Trophoblast cell (in vitro differentiated cells and primary cell): ENCODE measurements at regions not wholly inside any gene's neighbourhood (a gene's known extent, or its start where the extent isn't known, plus 50 kb on each side); places are given as distances from the start of the nearest gene placed in this dataset.

ENCODE experiments used
- DNase-seq, 2 donors: peaks; one replicate each; pipeline ENCODE4 v3.0.0-alpha.2; 2016
- H2AFZ ChIP-seq: 2 replicates; pipeline ENCODE4 v1.6.1; 2013; ENCODE audit warnings: low read length, moderate library complexity, mild to moderate bottlenecking; ENCODE audit not compliant: insufficient read depth, poor library complexity
- H2AK5ac ChIP-seq: 2 replicates; pipeline ENCODE4 v1.6.1; 2013; ENCODE audit warnings: mild to moderate bottlenecking, low read length
- H2BK120ac ChIP-seq: 2 replicates; pipeline ENCODE4 v1.6.1; 2013; ENCODE audit warnings: low read length, mild to moderate bottlenecking, moderate library complexity; ENCODE audit not compliant: insufficient read depth, poor library complexity
- H2BK12ac ChIP-seq: 2 replicates; pipeline ENCODE4 v1.6.1; 2013; ENCODE audit warnings: mild to moderate bottlenecking, low read length, moderate library complexity
- H2BK5ac ChIP-seq: 2 replicates; pipeline ENCODE4 v1.6.1; 2013; ENCODE audit warnings: low read length, low read depth, moderate library complexity, mild to moderate bottlenecking; ENCODE audit not compliant: poor library complexity
- H3K14ac ChIP-seq: 2 replicates; pipeline ENCODE4 v1.6.1; 2013; ENCODE audit warnings: mild to moderate bottlenecking, low read length
- H3K18ac ChIP-seq: 2 replicates; pipeline ENCODE4 v1.6.1; 2013; ENCODE audit warnings: mild to moderate bottlenecking, low read length
- H3K23ac ChIP-seq: 2 replicates; pipeline ENCODE4 v1.6.1; 2013; ENCODE audit warnings: low read length
- H3K27ac ChIP-seq: 2 replicates; pipeline ENCODE4 v1.5.1; 2013; ENCODE audit warnings: low read depth, mild to moderate bottlenecking, inconsistent platforms, low read length, moderate library complexity
- H3K27me3 ChIP-seq: 2 replicates; pipeline ENCODE4 v1.6.1; 2013; ENCODE audit warnings: inconsistent platforms, mild to moderate bottlenecking, low read length, moderate library complexity; ENCODE audit not compliant: insufficient read depth
- H3K36me3 ChIP-seq, 2 experiments: 1 replicate in 1 of 2; 2 replicates in 1 of 2; pipeline ENCODE4 v1.6.1; 2013; ENCODE audit warnings: low read length in 2 of 2, mild to moderate bottlenecking in 2 of 2, moderate library complexity in 1 of 2; ENCODE audit not compliant: insufficient read depth in 2 of 2, control insufficient read depth in 1 of 2
- H3K4ac ChIP-seq: 2 replicates; pipeline ENCODE4 v1.6.1; 2013; ENCODE audit warnings: low read depth, mild to moderate bottlenecking, low read length, moderate library complexity
- H3K4me1 ChIP-seq, 2 experiments: 1 replicate in 1 of 2; 2 replicates in 1 of 2; pipeline ENCODE4 v1.6.1; 2013; ENCODE audit warnings: low read length in 2 of 2, mild to moderate bottlenecking in 2 of 2, moderate library complexity in 1 of 2; ENCODE audit not compliant: insufficient read depth in 2 of 2, control insufficient read depth in 1 of 2
- H3K4me2 ChIP-seq: 2 replicates; pipeline ENCODE4 v1.6.1; 2013; ENCODE audit warnings: inconsistent platforms, mild to moderate bottlenecking, low read length, moderate library complexity
- H3K4me3 ChIP-seq: 2 replicates; pipeline ENCODE4 v1.5.1; 2013; ENCODE audit warnings: mild to moderate bottlenecking, low read depth, low read length, inconsistent platforms
- H3K79me1 ChIP-seq: one replicate; pipeline ENCODE4 v1.6.1; 2013; ENCODE audit warnings: low read length
- H3K79me2 ChIP-seq: 2 replicates; pipeline ENCODE4 v1.6.1; 2013; ENCODE audit warnings: low read length, mild to moderate bottlenecking; ENCODE audit not compliant: control insufficient read depth, insufficient read depth, poor library complexity
- H3K9ac ChIP-seq: 2 replicates; pipeline ENCODE4 v1.6.1; 2013; ENCODE audit warnings: mild to moderate bottlenecking, low read length
- H3K9me3 ChIP-seq: 2 replicates; pipeline ENCODE4 v1.6.1; 2013; ENCODE audit warnings: low read depth, mild to moderate bottlenecking, control low read depth, inconsistent platforms, low read length; ENCODE audit not compliant: insufficient read depth
- H4K12ac ChIP-seq: 2 replicates; pipeline ENCODE4 v1.6.1; 2013; ENCODE audit warnings: low read depth, mild to moderate bottlenecking, low read length, moderate library complexity
- H4K8ac ChIP-seq: 2 replicates; pipeline ENCODE4 v1.6.1; 2013; ENCODE audit warnings: low read depth, mild to moderate bottlenecking, low read length, moderate library complexity
- H4K91ac ChIP-seq: one replicate; pipeline ENCODE4 v1.6.1; 2013; ENCODE audit warnings: low read depth, mild to moderate bottlenecking, low read length, moderate library complexity
- WGBS: extraction: QIAGEN DNeasy Blood & Tissue Kit; methylation state at CpG from one replicate; pipeline ENCODE4 v1.1.7; 2013; ENCODE audit warnings: missing lambda C conversion rate; ENCODE audit not compliant: insufficient read length, insufficient coverage; ENCODE audit errors: extremely low coverage; 5-methylcytosine and 5-hydroxymethylcytosine counted together

DNA sequence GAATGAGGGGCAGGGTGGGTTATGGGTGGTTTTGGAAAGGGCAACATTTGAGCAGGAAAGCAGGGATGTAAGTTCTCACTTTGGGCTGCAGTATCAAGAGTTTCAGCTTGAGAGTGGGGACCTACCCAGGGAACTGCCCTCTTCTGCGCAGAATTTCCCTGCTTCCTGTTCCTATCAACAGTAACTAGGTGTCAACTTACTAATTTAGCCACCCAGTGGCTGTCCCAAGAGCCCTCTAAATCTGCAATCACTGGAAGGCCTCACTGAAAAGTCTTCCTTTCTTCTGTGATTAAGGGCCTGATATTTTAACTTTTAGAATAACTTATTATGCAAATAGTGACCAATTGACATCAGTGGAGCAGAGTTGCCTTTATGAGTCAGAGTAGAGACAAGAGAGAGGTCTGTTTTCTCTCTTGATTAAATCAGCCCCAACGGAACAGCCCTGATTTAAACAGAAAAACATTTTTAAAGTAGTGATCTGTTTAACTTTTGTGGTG, 118.2 kb upstream of the RIPOR2 start:
- H4K8ac ChIP-seq: peak overlapping the region; percentile 58
- peaks cover 11 to 19% of the 10 kb centered on the region in 2 experiments for H3K4me1 ChIP-seq
- H2BK5ac ChIP-seq: peak overlapping the region; percentile 86
- no peak overlapping the region for H4K12ac ChIP-seq
- no peak overlapping the region for H3K4me2 ChIP-seq
- H4K91ac ChIP-seq: peak overlapping the region; percentile 69
- peaks cover 15% of the 10 kb centered on the region for H3K79me1 ChIP-seq
- peak overlapping the region; percentile 48 for H3K4ac ChIP-seq
- peak overlapping the region; percentile 71 for H3K27ac ChIP-seq
- no peaks in the 10 kb centered on the region for H3K79me2 ChIP-seq
- no peak overlapping the region for H2AFZ ChIP-seq
- no CpG with 5 or more reads among the region's 2 CpGs for WGBS
- peak overlapping the region; percentile 7 for H3K18ac ChIP-seq
- no peaks in the 10 kb centered on the region for H3K9me3 ChIP-seq
- no peak overlapping the region for H3K4me3 ChIP-seq
- peak overlapping the region; percentile 21 for H2AK5ac ChIP-seq
- H3K14ac ChIP-seq: peak overlapping the region; percentile 36
- H3K27me3 ChIP-seq: no peaks in the 10 kb centered on the region
- peak overlapping the region; percentile 97 for H2BK12ac ChIP-seq
- no peak overlapping the region for H3K23ac ChIP-seq
- no peaks in the 10 kb centered on the region for H3K36me3 ChIP-seq
- H2BK120ac ChIP-seq: peak overlapping the region; percentile 55
- peak in 1 of 2 donors; percentile 39 for DNase-seq
- no peak overlapping the region for H3K9ac ChIP-seq

DNA sequence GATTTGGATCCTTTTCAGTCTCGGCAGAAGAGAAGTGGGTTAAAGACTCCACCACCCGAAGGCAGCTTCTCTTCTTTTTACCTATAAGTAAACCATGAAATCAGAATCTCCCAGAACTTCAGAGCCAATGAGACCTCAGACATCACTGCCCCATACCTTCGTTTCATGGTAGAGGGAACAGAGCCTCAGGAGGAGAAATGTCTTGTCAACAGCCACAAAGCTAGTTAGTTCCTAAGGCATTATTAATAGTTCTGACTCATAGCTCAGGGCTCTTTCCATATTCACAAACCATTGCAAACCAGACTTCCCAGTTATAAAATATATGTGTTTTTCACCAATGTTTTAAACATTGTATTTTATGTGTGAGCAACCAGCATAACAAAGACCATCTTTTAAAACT, 118.7 kb upstream of the RIPOR2 start:
- H4K8ac ChIP-seq: no peak overlapping the region
- H3K27me3 ChIP-seq: no peaks in the 10 kb centered on the region
- H4K91ac ChIP-seq: no peak overlapping the region
- H3K4me2 ChIP-seq: no peak overlapping the region
- peaks cover 11 to 19% of the 10 kb centered on the region in 2 experiments for H3K4me1 ChIP-seq
- no peak overlapping the region for H3K4ac ChIP-seq
- WGBS: no CpG with 5 or more reads among the region's 3 CpGs
- H3K4me3 ChIP-seq: no peak overlapping the region
- H3K79me1 ChIP-seq: peaks cover 15% of the 10 kb centered on the region
- DNase-seq: peak; percentile 9 to 62
- H3K23ac ChIP-seq: no peak overlapping the region
- H2BK12ac ChIP-seq: no peak overlapping the region
- H3K9ac ChIP-seq: no peak overlapping the region
- H3K36me3 ChIP-seq: no peaks in the 10 kb centered on the region
- H2AK5ac ChIP-seq: no peak overlapping the region
- no peaks in the 10 kb centered on the region for H3K79me2 ChIP-seq
- H2BK120ac ChIP-seq: no peak overlapping the region
- H2BK5ac ChIP-seq: peak overlapping the region; percentile 19
- no peak overlapping the region for H3K18ac ChIP-seq
- no peak overlapping the region for H3K14ac ChIP-seq
- H3K27ac ChIP-seq: peak overlapping the region; percentile 55
- no peak overlapping the region for H4K12ac ChIP-seq
- no peak overlapping the region for H2AFZ ChIP-seq
- H3K9me3 ChIP-seq: no peaks in the 10 kb centered on the region

DNA sequence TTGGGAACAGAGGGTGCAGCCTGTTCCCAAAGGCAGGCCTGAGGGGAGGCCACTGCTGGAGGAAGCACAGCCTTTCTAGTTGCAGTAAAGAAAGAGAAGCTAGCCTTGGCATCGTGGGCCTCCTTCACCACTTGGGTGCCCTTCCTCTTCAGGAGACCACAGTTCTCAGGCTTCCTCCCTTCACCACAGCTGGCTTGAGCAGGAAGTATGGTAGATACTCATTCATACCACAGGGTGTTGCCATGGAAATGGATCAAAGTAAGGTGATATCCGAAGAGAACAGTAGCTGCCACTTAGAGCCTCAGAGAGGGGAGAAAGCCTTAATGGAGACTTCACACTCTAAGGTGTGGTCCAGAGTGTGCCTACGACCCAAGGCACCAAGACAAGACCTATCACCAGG, 120.4 kb upstream of the RIPOR2 start:
- H3K18ac ChIP-seq: no peak overlapping the region
- no peaks in the 10 kb centered on the region for H3K27me3 ChIP-seq
- no peak overlapping the region for H3K4me2 ChIP-seq
- peaks cover 15% of the 10 kb centered on the region for H3K79me1 ChIP-seq
- H3K4me3 ChIP-seq: no peak overlapping the region
- no peak overlapping the region for H2AK5ac ChIP-seq
- peak overlapping the region; percentile 33 for H2BK12ac ChIP-seq
- H2AFZ ChIP-seq: no peak overlapping the region
- no peak overlapping the region for H4K91ac ChIP-seq
- no peaks in the 10 kb centered on the region for H3K36me3 ChIP-seq
- no peak for DNase-seq
- no peak overlapping the region for H3K9ac ChIP-seq
- H3K14ac ChIP-seq: no peak overlapping the region
- H4K8ac ChIP-seq: no peak overlapping the region
- peaks cover 11 to 17% of the 10 kb centered on the region in 2 experiments for H3K4me1 ChIP-seq
- H3K27ac ChIP-seq: no peak overlapping the region
- H3K9me3 ChIP-seq: no peaks in the 10 kb centered on the region
- H2BK5ac ChIP-seq: no peak overlapping the region
- WGBS: no CpG with 5 or more reads among the region's 3 CpGs
- H2BK120ac ChIP-seq: no peak overlapping the region
- no peak overlapping the region for H3K23ac ChIP-seq
- no peaks in the 10 kb centered on the region for H3K79me2 ChIP-seq
- no peak overlapping the region for H3K4ac ChIP-seq
- H4K12ac ChIP-seq: no peak overlapping the region

DNA sequence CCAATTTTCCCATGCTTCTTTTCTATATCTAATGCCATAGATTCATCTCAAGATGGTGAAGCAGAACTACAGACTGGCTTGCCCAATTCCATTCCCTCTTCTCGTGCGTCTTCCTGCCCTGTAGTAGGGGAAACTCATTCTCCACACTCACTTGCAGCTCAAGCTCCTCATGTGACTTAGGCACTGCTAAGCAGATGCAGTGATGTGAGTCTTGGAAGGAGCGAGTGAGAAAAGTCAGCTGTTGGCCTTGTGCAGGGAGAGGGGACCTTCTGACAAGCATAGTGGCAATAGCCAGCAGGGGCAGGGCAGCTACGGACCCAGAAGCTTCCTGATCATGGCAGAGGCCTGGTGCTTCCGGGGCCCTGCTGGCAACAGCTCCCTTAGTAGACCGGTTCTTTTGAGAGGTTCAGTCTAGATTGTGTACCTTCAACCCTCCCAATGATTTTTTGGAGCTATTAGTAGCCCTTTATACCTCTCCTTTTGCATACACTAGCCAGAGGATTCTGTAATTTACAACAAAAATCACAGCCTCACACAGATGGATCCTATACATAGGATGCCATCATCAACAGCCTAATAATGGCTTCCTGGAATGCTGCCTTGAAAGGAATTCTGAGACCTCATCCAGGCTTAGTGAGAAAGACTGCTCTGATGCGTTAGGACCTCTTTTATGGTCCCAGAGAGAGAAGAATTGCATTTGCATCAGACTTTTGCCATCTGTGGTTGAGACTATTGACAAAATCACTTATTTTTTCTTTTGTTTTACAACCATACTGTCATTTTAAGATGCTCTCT, 121.5 kb upstream of the RIPOR2 start:
- Histone ChIP-seq H3K9ac (no peak overlapping the region), H2BK5ac (no peak overlapping the region), H3K14ac (no peak overlapping the region), H2BK12ac (no peak overlapping the region), H4K8ac (no peak overlapping the region), H2BK120ac (no peak overlapping the region), H3K27me3 (no peaks in the 10 kb centered on the region), H3K4me2 (no peak overlapping the region), H3K36me3 (no peaks in the 10 kb centered on the region), H3K27ac (no peak overlapping the region), H3K23ac (no peak overlapping the region), H3K4ac (no peak overlapping the region), H3K9me3 (no peaks in the 10 kb centered on the region), H2AFZ (no peak overlapping the region), H3K79me1 (peaks cover 11% of the 10 kb centered on the region), H3K4me1 (peaks cover 9 to 12% of the 10 kb centered on the region in 2 experiments), H3K18ac (no peak overlapping the region), H4K91ac (no peak overlapping the region), H3K4me3 (no peak overlapping the region), H3K79me2 (no peaks in the 10 kb centered on the region), H4K12ac (no peak overlapping the region), H2AK5ac (no peak overlapping the region)
- no CpG with 5 or more reads among the region's 7 CpGs for WGBS
- no peak for DNase-seq
